CD4-positive, alpha-beta memory T cell (primary cell): ENCODE measurements at regions not wholly inside any gene's neighbourhood (a gene's known extent, or its start where the extent isn't known, plus 50 kb on each side); places are given as distances from the start of the nearest gene placed in this dataset.

Experiments
- CTCF ChIA-PET: fragments of 350-600 bp; sonication (Branson Sonifier 250); formaldehyde crosslinking; loops from one replicate; lab custom pipeline; 2021; ENCODE audit warnings: inconsistent platforms; ENCODE audit not compliant: partially characterized antibody; lab: Charles Lee
- POLR2A ChIA-PET: fragments of 350-600 bp; sonication (Branson Sonifier 250); formaldehyde crosslinking; loops from one replicate; lab custom pipeline; 2021; ENCODE audit not compliant: partially characterized antibody; lab: Charles Lee
- DNase-seq, 5 donors: peaks; one replicate each; pipeline versions ENCODE4 v3.0.0 to v3.0.0-alpha.2; 2020 to 2022; ENCODE audit warnings: mixed read lengths in 1 of 5
- H3K27ac ChIP-seq: one replicate; pipeline ENCODE4 v1.7.0; 2013; ENCODE audit warnings: low read depth, low read length
- H3K27me3 ChIP-seq: 2 replicates; pipeline ENCODE4 v1.7.0; 2013; ENCODE audit warnings: mild to moderate bottlenecking, low read length, moderate library complexity; ENCODE audit not compliant: insufficient read depth
- H3K36me3 ChIP-seq: 2 replicates; pipeline ENCODE4 v1.7.0; 2013; ENCODE audit warnings: mild to moderate bottlenecking, low read length, moderate library complexity; ENCODE audit not compliant: insufficient read depth
- H3K4me1 ChIP-seq: 2 replicates; pipeline ENCODE4 v1.7.0; 2013; ENCODE audit warnings: mild to moderate bottlenecking, low read length, moderate library complexity; ENCODE audit not compliant: insufficient read depth
- H3K4me3 ChIP-seq, 2 donors: one replicate each; pipeline ENCODE4 v1.7.0; 2013; ENCODE audit warnings: low read length in 2 of 2, mild to moderate bottlenecking in 1 of 2
- H3K9me3 ChIP-seq, 2 donors: one replicate each; pipeline ENCODE4 v1.7.0; 2013; ENCODE audit warnings: low read length in 2 of 2, control low read depth in 1 of 2; ENCODE audit not compliant: control insufficient read depth in 1 of 2
- H3K27ac Mint-ChIP-seq, 7 donors: one replicate each; pipeline ENCODE4 v1.8.0; 2020 to 2021; ENCODE audit warnings: mixed read lengths in 7 of 7, mild to moderate bottlenecking in 6 of 7, inconsistent platforms in 3 of 7, moderate library complexity in 3 of 7
- H3K27me3 Mint-ChIP-seq, 2 donors: one replicate each; pipeline ENCODE4 v1.8.0; 2020 to 2021; ENCODE audit warnings: mixed read lengths in 2 of 2
- H3K36me3 Mint-ChIP-seq, 2 donors: one replicate each; pipeline ENCODE4 v1.8.0; 2020 to 2021; ENCODE audit warnings: mixed read lengths in 2 of 2, inconsistent platforms in 1 of 2, mild to moderate bottlenecking in 1 of 2
- H3K4me1 Mint-ChIP-seq, 4 donors: one replicate each; pipeline ENCODE4 v1.8.0; 2020 to 2021; ENCODE audit warnings: mixed read lengths in 4 of 4, mild to moderate bottlenecking in 1 of 4
- H3K4me3 Mint-ChIP-seq, 8 donors: one replicate each; pipeline ENCODE4 v1.8.0; 2020 to 2021; ENCODE audit warnings: mixed read lengths in 8 of 8, mild to moderate bottlenecking in 7 of 8, moderate library complexity in 6 of 8, inconsistent platforms in 3 of 8
- H3K9me3 Mint-ChIP-seq, 8 donors: one replicate each; pipeline ENCODE4 v1.8.0; 2020 to 2021; ENCODE audit warnings: mixed read lengths in 8 of 8, mild to moderate bottlenecking in 5 of 8, inconsistent platforms in 3 of 8, moderate library complexity in 1 of 8
- intact Hi-C: fragments of 100-400 bp; cut with micrococcal nuclease; formaldehyde crosslinking; loops from one replicate; pipeline ENCODE4 v1.15.1; 2023

DNA sequence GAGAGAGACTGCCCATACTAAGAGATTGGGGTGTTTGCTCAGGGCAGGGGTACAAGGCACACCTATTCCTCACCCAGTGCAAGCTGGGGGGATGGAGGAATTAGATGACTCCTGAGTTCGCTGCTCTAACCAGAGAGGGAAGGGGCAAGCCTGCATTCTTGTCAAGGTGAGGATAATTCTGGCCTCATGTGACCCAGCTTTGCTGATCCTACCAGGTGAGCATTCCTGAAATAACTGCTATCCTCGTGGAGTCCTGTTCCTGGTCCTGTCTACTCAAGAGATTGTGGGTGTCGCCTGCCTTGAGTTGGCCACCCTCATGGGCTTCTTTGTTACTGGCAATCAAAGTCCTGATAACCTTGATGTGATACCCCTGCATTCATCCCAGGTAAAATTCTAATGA lies 206.0 kb downstream of the SPP2 start:
- CTCF ChIA-PET: no interaction called here
- Histone ChIP-seq H3K9me3 (no peaks in the 10 kb centered on the region), H3K36me3 (no peaks in the 10 kb centered on the region), H3K27me3 (no peaks in the 10 kb centered on the region), H3K4me1 (no peaks in the 10 kb centered on the region), H3K27ac (no peak overlapping the region), H3K4me3 (no peak overlapping the region)
- H3K4me3 Mint-ChIP-seq: no peak overlapping the region
- H3K36me3 Mint-ChIP-seq: no peaks in the 10 kb centered on the region
- POLR2A ChIA-PET: no interaction called here
- intact Hi-C loops: no loop called here
- H3K4me1 Mint-ChIP-seq: peaks cover 14 to 27% (median 18%) of the 10 kb centered on the region in 4 donors
- H3K27me3 Mint-ChIP-seq: peaks cover 0 to 1% of the 10 kb centered on the region in 2 donors
- H3K9me3 Mint-ChIP-seq: no peaks in the 10 kb centered on the region
- no peak for DNase-seq
- H3K27ac Mint-ChIP-seq: no peak overlapping the region

- intact Hi-C loops: no loop called here
- no peaks in the 10 kb centered on the region for H3K9me3 ChIP-seq
- POLR2A ChIA-PET: interaction anchor here (0.7 to 1.0 kb wide), 2 partner anchors 97 to 108 kb away, joined by 3 read pairs; no protein-coding TSS in a partner anchor
Observed at GRCh38 chr2:234254783-234255521, 204.4 kb downstream of the SPP2 start.

GRCh38 chr2:234252772-234253171 lies 202.3 kb downstream of the SPP2 start:
- no peak for DNase-seq
- no peak overlapping the region for H3K4me3 Mint-ChIP-seq
- no peaks in the 10 kb centered on the region for H3K36me3 Mint-ChIP-seq

More at GRCh38 chr2:234254783-234255521, 204.4 kb downstream of the SPP2 start:
- Mint-ChIP-seq H3K4me1 (peaks cover 12 to 22% (median 17%) of the 10 kb centered on the region in 4 donors), H3K27ac (peak overlapping the region in 3 of 7 donors; percentile 36 to 64 (median 59)), H3K9me3 (no peaks in the 10 kb centered on the region), H3K36me3 (no peaks in the 10 kb centered on the region), H3K27me3 (peaks cover 0 to 1% of the 10 kb centered on the region in 2 donors), H3K4me3 (no peak overlapping the region)
- Histone ChIP-seq H3K4me1 (no peaks in the 10 kb centered on the region), H3K4me3 (no peak overlapping the region), H3K27me3 (no peaks in the 10 kb centered on the region), H3K36me3 (no peaks in the 10 kb centered on the region), H3K27ac (no peak overlapping the region)
- no peak for DNase-seq
- CTCF ChIA-PET: interaction anchor here (1.4 kb wide), 1 partner anchor 17 kb away, joined by 4 read pairs; no protein-coding TSS in a partner anchor

GRCh38 chr2:234251326-234252271 lies 201.1 kb downstream of the SPP2 start:
- H3K4me3 ChIP-seq: no peak overlapping the region
- no peaks in the 10 kb centered on the region for H3K9me3 Mint-ChIP-seq
- intact Hi-C loops: no loop called here
- H3K27ac ChIP-seq: no peak overlapping the region
- no peaks in the 10 kb centered on the region for H3K27me3 Mint-ChIP-seq
- no peak overlapping the region for H3K27ac Mint-ChIP-seq
- no peak for DNase-seq
- H3K27me3 ChIP-seq: no peaks in the 10 kb centered on the region
- CTCF ChIA-PET: interaction anchor here (0.9 to 1.7 kb wide), 2 partner anchors 37 to 116 kb away, joined by 4 to 5 read pairs; no protein-coding TSS in a partner anchor
- no peaks in the 10 kb centered on the region for H3K36me3 Mint-ChIP-seq
- no peaks in the 10 kb centered on the region for H3K36me3 ChIP-seq
- no peaks in the 10 kb centered on the region for H3K4me1 ChIP-seq
- peaks cover 6 to 7% (median 7%) of the 10 kb centered on the region in 4 donors for H3K4me1 Mint-ChIP-seq
- POLR2A ChIA-PET: interaction anchor here (0.6 kb wide), 1 partner anchor 39 kb away, joined by 3 read pairs; no protein-coding TSS in a partner anchor
- no peaks in the 10 kb centered on the region for H3K9me3 ChIP-seq
- H3K4me3 Mint-ChIP-seq: no peak overlapping the region

More at GRCh38 chr2:234252772-234253171, 202.3 kb downstream of the SPP2 start:
- Mint-ChIP-seq H3K27ac (no peak overlapping the region), H3K9me3 (no peaks in the 10 kb centered on the region), H3K4me1 (peaks cover 6 to 10% (median 8%) of the 10 kb centered on the region in 4 donors), H3K27me3 (peaks cover 0 to 1% of the 10 kb centered on the region in 2 donors)
- Histone ChIP-seq H3K27ac (no peak overlapping the region), H3K9me3 (no peaks in the 10 kb centered on the region), H3K4me3 (no peak overlapping the region), H3K4me1 (no peaks in the 10 kb centered on the region), H3K27me3 (no peaks in the 10 kb centered on the region), H3K36me3 (no peaks in the 10 kb centered on the region)
- intact Hi-C loops: no loop called here
- CTCF ChIA-PET: interaction anchor here (1.7 kb wide), 1 partner anchor 36 kb away, joined by 5 read pairs; no protein-coding TSS in a partner anchor
- POLR2A ChIA-PET: no interaction called here

- ChIA-PET CTCF (interaction anchor here (1.7 kb wide), 1 partner anchor 38 kb away, joined by 5 read pairs; no protein-coding TSS in a partner anchor), POLR2A (no interaction called here)
- Histone ChIP-seq H3K4me1 (no peaks in the 10 kb centered on the region), H3K27me3 (no peaks in the 10 kb centered on the region), H3K27ac (no peak overlapping the region), H3K4me3 (no peak overlapping the region), H3K9me3 (no peaks in the 10 kb centered on the region), H3K36me3 (no peaks in the 10 kb centered on the region)
- no peak overlapping the region for H3K4me3 Mint-ChIP-seq
- DNase-seq: no peak
- intact Hi-C loops: no loop called here
- H3K27ac Mint-ChIP-seq: no peak overlapping the region
- H3K4me1 Mint-ChIP-seq: peaks cover 6 to 7% (median 7%) of the 10 kb centered on the region in 4 donors
- H3K36me3 Mint-ChIP-seq: no peaks in the 10 kb centered on the region
- H3K27me3 Mint-ChIP-seq: no peaks in the 10 kb centered on the region
- H3K9me3 Mint-ChIP-seq: no peaks in the 10 kb centered on the region
Observed at GRCh38 chr2:234250926-234251325, 200.4 kb downstream of the SPP2 start.

- DNase-seq: no peak
- no peak overlapping the region for H3K27ac ChIP-seq
- Mint-ChIP-seq H3K36me3 (no peaks in the 10 kb centered on the region), H3K4me3 (no peak overlapping the region), H3K9me3 (no peaks in the 10 kb centered on the region), H3K27me3 (no peaks in the 10 kb centered on the region), H3K27ac (no peak overlapping the region), H3K4me1 (peaks cover 3 to 6% (median 5%) of the 10 kb centered on the region in 4 donors)
- no peaks in the 10 kb centered on the region for H3K36me3 ChIP-seq
- no peaks in the 10 kb centered on the region for H3K27me3 ChIP-seq
- ChIA-PET CTCF (interaction anchor here (0.6 kb wide), 1 partner anchor 295 kb away, joined by 3 read pairs; no protein-coding TSS in a partner anchor), POLR2A (no interaction called here)
- intact Hi-C loops: no loop called here
- no peak overlapping the region for H3K4me3 ChIP-seq
- H3K4me1 ChIP-seq: no peaks in the 10 kb centered on the region
- no peaks in the 10 kb centered on the region for H3K9me3 ChIP-seq
Observed at GRCh38 chr2:234249873-234250272, 199.4 kb downstream of the SPP2 start.
